Keratinocyte (primary cell): ENCODE measurements at regions not wholly inside any gene's neighbourhood (a gene's known extent, or its start where the extent isn't known, plus 50 kb on each side); places are given as distances from the start of the nearest gene placed in this dataset.

Experiments
- DNase-seq: peaks from one replicate; pipeline ENCODE4 v3.0.0-alpha.2; 2011; ENCODE audit warnings: low read depth, missing footprints, low spot score
- FAIRE-seq: peaks from 2 replicates; lab custom pipeline; 2011; peaks lifted over from hg19 to GRCh38; lab: Jason Lieb, UNC
- H2AFZ ChIP-seq: 2 replicates; pipeline ENCODE4 v1.6.0; 2012; ENCODE audit warnings: low read length, control low read depth, inconsistent platforms; ENCODE audit not compliant: control insufficient read depth
- H3K27ac ChIP-seq: 2 replicates; pipeline ENCODE4 v1.5.1; 2011; ENCODE audit warnings: low read length; ENCODE audit not compliant: control insufficient read depth, insufficient read depth
- H3K27me3 ChIP-seq: 3 replicates; pipeline ENCODE4 v1.6.0; 2011; ENCODE audit warnings: low read length; ENCODE audit not compliant: control insufficient read depth, insufficient read depth; ENCODE audit errors: extremely low read depth
- H3K36me3 ChIP-seq, 2 experiments: 2 replicates in 1 of 2; 3 replicates in 1 of 2; pipeline ENCODE4 v1.5.1; 2011; ENCODE audit warnings: low read length in 2 of 2, mild to moderate bottlenecking in 1 of 2; ENCODE audit not compliant: control insufficient read depth in 2 of 2, insufficient read depth in 2 of 2; ENCODE audit errors: extremely low read depth in 1 of 2
- H3K4me1 ChIP-seq: 3 replicates; pipeline ENCODE4 v1.5.1; 2011; ENCODE audit warnings: low read length; ENCODE audit not compliant: control insufficient read depth, insufficient read depth; ENCODE audit errors: extremely low read depth
- H3K4me2 ChIP-seq: 3 replicates; pipeline ENCODE4 v1.6.0; 2011; ENCODE audit warnings: low read depth, low read length; ENCODE audit not compliant: control insufficient read depth, insufficient read depth; ENCODE audit errors: extremely low read depth
- H3K4me3 ChIP-seq, 3 experiments: fragments of 200-600 bp in 1 of 3; sonication (generic) in 1 of 3; 2 replicates in 2 of 3; 3 replicates in 1 of 3; pipeline ENCODE4 v1.5.1; 2011 to 2016; ENCODE audit warnings: low read length in 3 of 3, mild to moderate bottlenecking in 3 of 3, control low read depth in 2 of 3, inconsistent platforms in 1 of 3, low read depth in 1 of 3, mixed read lengths in 1 of 3, mixed run types in 1 of 3, moderate library complexity in 1 of 3; ENCODE audit not compliant: control insufficient read depth in 2 of 3, insufficient read depth in 2 of 3; ENCODE audit errors: extremely low read depth in 1 of 3
- H3K79me2 ChIP-seq: 2 replicates; pipeline ENCODE4 v1.6.0; 2012; ENCODE audit warnings: low read length; ENCODE audit not compliant: control insufficient read depth, insufficient read depth
- H3K9ac ChIP-seq: 3 replicates; pipeline ENCODE4 v1.6.0; 2011; ENCODE audit warnings: low read length; ENCODE audit not compliant: control insufficient read depth, insufficient read depth; ENCODE audit errors: extremely low read depth
- H3K9me1 ChIP-seq: 3 replicates; pipeline ENCODE4 v1.6.0; 2011; ENCODE audit warnings: low read length; ENCODE audit not compliant: control insufficient read depth, insufficient read depth; ENCODE audit errors: extremely low read depth
- H3K9me3 ChIP-seq: 2 replicates; pipeline ENCODE4 v1.5.1; 2012; ENCODE audit warnings: low read depth, low read length; ENCODE audit not compliant: control insufficient read depth
- H4K20me1 ChIP-seq: 3 replicates; pipeline ENCODE4 v1.6.0; 2011; ENCODE audit warnings: low read length; ENCODE audit not compliant: control insufficient read depth, insufficient read depth; ENCODE audit errors: extremely low read depth
- CTCF ChIP-seq, 3 experiments: IDR thresholded peaks in 1 of 3; conservative IDR thresholded peaks in 1 of 3; optimal IDR thresholded peaks in 1 of 3; 2 replicates in 2 of 3; 3 replicates in 1 of 3; pipeline versions ENCODE3 to v1.5.1; 2011; ENCODE audit warnings: low read length in 3 of 3, mild to moderate bottlenecking in 3 of 3, moderate library complexity in 2 of 3, control low read depth in 1 of 3, inconsistent platforms in 1 of 3; ENCODE audit not compliant: insufficient read depth in 2 of 3; ENCODE audit errors: extremely low read depth in 1 of 3
- EZH2 ChIP-seq: IDR thresholded peaks from one replicate; pipeline ENCODE4 v1.6.1; 2012; ENCODE audit warnings: inconsistent platforms, mild to moderate bottlenecking, low read length, moderate library complexity
- dilution Hi-C: fragments of 300-500 bp; cut with MboI; formaldehyde crosslinking; loops from one replicate; pipeline ENCODE4 v1.7.0; 2020; ENCODE audit warnings: low sequenced_read_pairs; ENCODE audit not compliant: extremely low pct_ligation_motif_present

DNA sequence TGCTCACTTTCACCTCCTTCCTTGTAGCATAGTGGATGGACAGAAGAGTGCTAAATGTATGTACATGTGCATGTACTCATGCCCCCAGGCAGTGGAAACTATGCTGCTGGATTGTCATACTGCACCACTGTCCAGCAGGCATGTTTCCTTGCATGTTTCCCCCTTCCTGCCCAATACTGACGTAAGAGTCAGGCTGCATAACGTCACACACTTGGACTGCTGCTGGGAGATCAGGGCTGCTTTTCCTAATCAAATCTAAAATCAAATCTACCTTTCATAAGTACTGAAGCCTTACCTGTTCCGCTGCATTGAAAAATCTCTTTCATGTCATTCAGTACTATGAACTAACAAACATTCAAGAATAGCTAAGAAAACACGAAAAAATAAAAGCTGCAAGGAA is 67.9 kb upstream of the ROBO1 start:
- no peak for DNase-seq
- no peaks in the 10 kb centered on the region for H3K4me1 ChIP-seq
- H2AFZ ChIP-seq: no peak overlapping the region
- H3K36me3 ChIP-seq: no peaks in the 10 kb centered on the region
- no peaks in the 10 kb centered on the region for H3K79me2 ChIP-seq
- no peaks in the 10 kb centered on the region for H3K9me3 ChIP-seq
- H3K27ac ChIP-seq: no peak overlapping the region
- FAIRE-seq: no peak
- dilution Hi-C loops: no loop called here
- no peaks in the 10 kb centered on the region for H3K27me3 ChIP-seq
- no peak overlapping the region for H3K4me3 ChIP-seq
- no peaks in the 10 kb centered on the region for H4K20me1 ChIP-seq
- no peak overlapping the region for H3K9ac ChIP-seq
- no peak for TF ChIP-seq CTCF (optimal IDR thresholded peaks at IDR 0.05 in 1 of 3, IDR thresholded peaks at IDR 0.05 in 1 of 3, conservative IDR thresholded peaks at IDR 0.05 in 1 of 3; ENCODE audit: extremely low read depth in 1 of 3, insufficient read depth in 2 of 3, low read length in 3 of 3)
- TF ChIP-seq EZH2: no peak
- no peaks in the 10 kb centered on the region for H3K9me1 ChIP-seq
- H3K4me2 ChIP-seq: no peak overlapping the region

GRCh38 chr3:79824166-79824565 is 56.4 kb upstream of the ROBO1 start:
- Histone ChIP-seq H4K20me1 (no peaks in the 10 kb centered on the region), H3K9me1 (no peaks in the 10 kb centered on the region), H3K9ac (no peak overlapping the region), H3K79me2 (no peaks in the 10 kb centered on the region), H3K9me3 (no peaks in the 10 kb centered on the region), H3K4me1 (no peaks in the 10 kb centered on the region), H3K4me2 (no peak overlapping the region), H3K4me3 (no peak overlapping the region), H3K27me3 (no peaks in the 10 kb centered on the region), H3K36me3 (no peaks in the 10 kb centered on the region), H2AFZ (no peak overlapping the region), H3K27ac (no peak overlapping the region)
- dilution Hi-C loops: no loop called here
- DNase-seq (no peak), FAIRE-seq (no peak)
- TF ChIP-seq EZH2 (no peak), CTCF (optimal IDR thresholded peaks at IDR 0.05 in 1 of 3, IDR thresholded peaks at IDR 0.05 in 1 of 3, conservative IDR thresholded peaks at IDR 0.05 in 1 of 3; ENCODE audit: extremely low read depth in 1 of 3, insufficient read depth in 2 of 3, low read length in 3 of 3) (no peak)
